PC-3 (cell line): ENCODE measurements at regions not wholly inside any gene's neighbourhood (a gene's known extent, or its start where the extent isn't known, plus 50 kb on each side); places are given as distances from the start of the nearest gene placed in this dataset.

Experiments
- ATAC-seq: fragments of 200-7000 bp; cut with Tn5 transposase; 2 replicates; pipeline ENCODE4 v1.9.1; 2020; ENCODE audit warnings: mild to moderate bottlenecking, moderate library complexity
- BruUV-seq: library from RNA; stranded (reverse); fragments of 400-500 nt; replicated peaks from 2 replicates; lab custom pipeline; 2021; lab: Mats Ljungman, UMichigan
- CTCF ChIA-PET: fragments of 300-600 bp; sonication (Branson Sonifier 250); formaldehyde crosslinking; loops from one replicate; lab custom pipeline; 2022; ENCODE audit warnings: antibody characterized with exemption; lab: Charles Lee
- POLR2A ChIA-PET: fragments of 300-600 bp; sonication (Branson Sonifier 250); formaldehyde crosslinking; loops from one replicate; lab custom pipeline; 2022; ENCODE audit warnings: antibody characterized with exemption; ENCODE audit not compliant: unreplicated experiment; lab: Charles Lee
- DNase-seq: peaks from one replicate; pipeline ENCODE4 v3.0.0-alpha.2; 2015
- H2AFZ ChIP-seq: fragments of 300-600 bp; sonication (generic); 2 replicates; pipeline ENCODE4 v1.6.0; 2016; ENCODE audit warnings: antibody characterized with exemption, low read length
- H3F3A ChIP-seq: fragments of 300-600 bp; sonication (generic); one replicate; pipeline ENCODE4 v1.6.0; 2017; ENCODE audit warnings: antibody characterized with exemption, low read length, control low read depth, mild to moderate bottlenecking; ENCODE audit not compliant: unreplicated experiment
- H3K27ac ChIP-seq: fragments of 300-600 bp; sonication (generic); 2 replicates; pipeline ENCODE4 v1.5.1; 2016; ENCODE audit warnings: mild to moderate bottlenecking, low read length
- H3K27me3 ChIP-seq: fragments of 300-600 bp; sonication (generic); 2 replicates; pipeline ENCODE4 v1.6.1; 2016; ENCODE audit warnings: low read length, mixed read lengths
- H3K36me3 ChIP-seq: fragments of 300-600 bp; sonication (generic); 2 replicates; pipeline ENCODE4 v1.6.1; 2016; ENCODE audit warnings: low read depth, mixed run types, low read length, mixed read lengths
- H3K4me1 ChIP-seq: fragments of 300-600 bp; sonication (generic); 2 replicates; pipeline ENCODE4 v1.5.1; 2016; ENCODE audit warnings: low read length; ENCODE audit not compliant: insufficient read depth
- H3K4me2 ChIP-seq: fragments of 300-600 bp; sonication (generic); 2 replicates; pipeline ENCODE4 v1.6.0; 2016; ENCODE audit warnings: low read length
- H3K4me3 ChIP-seq: fragments of 300-600 bp; sonication (generic); 2 replicates; pipeline ENCODE4 v1.5.1; 2016; ENCODE audit warnings: mild to moderate bottlenecking, low read length, mixed read lengths
- H3K79me2 ChIP-seq: fragments of 300-600 bp; sonication (generic); 2 replicates; pipeline ENCODE4 v1.6.1; 2017; ENCODE audit warnings: low read length, mixed read lengths
- H3K9ac ChIP-seq: fragments of 300-600 bp; sonication (generic); 2 replicates; pipeline ENCODE4 v1.6.0; 2016; ENCODE audit warnings: mild to moderate bottlenecking, low read length
- H3K9me2 ChIP-seq: fragments of 300-600 bp; sonication (generic); replicated peaks from 2 replicates; pipeline ENCODE4 v1.6.1; 2016; ENCODE audit warnings: mixed run types, low read length, mixed read lengths
- H3K9me3 ChIP-seq: fragments of 300-600 bp; sonication (generic); 2 replicates; pipeline ENCODE4 v1.6.1; 2016; ENCODE audit warnings: low read length, mixed read lengths
- H4K20me1 ChIP-seq: fragments of 300-600 bp; sonication (generic); 2 replicates; pipeline ENCODE4 v1.6.1; 2016; ENCODE audit warnings: low read length, mixed read lengths
- CTCF ChIP-seq: fragments of 300-600 bp; sonication (generic); conservative IDR thresholded peaks from 2 replicates; pipeline ENCODE4 v1.5.1; 2017; ENCODE audit warnings: antibody characterized with exemption, low read depth, mild to moderate bottlenecking, low read length
- EZH2 ChIP-seq: fragments of 300-600 bp; sonication (generic); IDR thresholded peaks from one replicate; pipeline ENCODE4 v1.6.1; 2017; ENCODE audit warnings: antibody characterized with exemption, mild to moderate bottlenecking, low read length; ENCODE audit not compliant: unreplicated experiment
- EZH2phosphoT487 ChIP-seq: fragments of 300-600 bp; sonication (generic); IDR thresholded peaks from 2 replicates; pipeline ENCODE4 v1.6.1; 2018; ENCODE audit warnings: mild to moderate bottlenecking, antibody characterized with exemption, low read length, borderline replicate concordance
- intact Hi-C: fragments of 100-400 bp; cut with micrococcal nuclease; formaldehyde crosslinking; loops from 2 replicates; pipeline ENCODE4 v1.9.0; 2023

- ChIA-PET POLR2A (interaction anchor here (0.7 kb wide), 1 partner anchor 144 kb away, joined by 4 read pairs; no protein-coding TSS in a partner anchor), CTCF (no interaction called here)
- Histone ChIP-seq H3K79me2 (no peaks in the 10 kb centered on the region), H3K27me3 (no peaks in the 10 kb centered on the region), H3K9ac (no peak overlapping the region), H3K4me2 (no peak overlapping the region), H3K27ac (no peak overlapping the region), H3K4me1 (no peaks in the 10 kb centered on the region), H3K9me3 (no peaks in the 10 kb centered on the region), H3K9me2 (no peaks in the 10 kb centered on the region), H3F3A (no peaks in the 10 kb centered on the region), H3K4me3 (no peak overlapping the region), H2AFZ (no peak overlapping the region), H4K20me1 (no peaks in the 10 kb centered on the region), H3K36me3 (no peaks in the 10 kb centered on the region)
- intact Hi-C loops: loop anchor here (5.0 kb wide), 1 partner anchor 62 kb away; no protein-coding TSS in a partner anchor
- DNase-seq (no peak), ATAC-seq (no peak)
- TF ChIP-seq CTCF: no peak
- no peak for TF ChIP-seq EZH2phosphoT487
- TF ChIP-seq EZH2: no peak
- BruUV-seq: no TSS peak
Measured at GRCh38 chr11:37465221-37465620, 867.2 kb upstream of the RAG2 start.

- ChIA-PET CTCF (no interaction called here), POLR2A (no interaction called here)
- Histone ChIP-seq H3K4me1 (peaks cover 6% of the 10 kb centered on the region; the same call in 1 of the 2 replicates), H3K36me3 (no peaks in the 10 kb centered on the region), H2AFZ (no peak overlapping the region), H3K4me3 (no peak overlapping the region), H3K9me3 (no peaks in the 10 kb centered on the region), H3K9ac (no peak overlapping the region), H4K20me1 (no peaks in the 10 kb centered on the region), H3K9me2 (0 out of 2 replicates have a peak, but pooled peaks cover 4% of the 10 kb centered on the region), H3F3A (no peaks in the 10 kb centered on the region), H3K27me3 (no peaks in the 10 kb centered on the region), H3K79me2 (no peaks in the 10 kb centered on the region), H3K4me2 (no peak overlapping the region), H3K27ac (no peak overlapping the region)
- peak; percentile 59 for DNase-seq
- ATAC-seq: peak; percentile 38; the same call in 1 of the 2 replicates
- intact Hi-C loops: loop anchor here (10.0 kb wide), 1 partner anchor 45 kb away; no protein-coding TSS in a partner anchor
- TF ChIP-seq CTCF: no peak
- no peak for TF ChIP-seq EZH2
- no peak for TF ChIP-seq EZH2phosphoT487
- no TSS peak for BruUV-seq
Measured at GRCh38 chr11:37459456-37459855, 861.4 kb upstream of the RAG2 start.

- Histone ChIP-seq H3F3A (no peaks in the 10 kb centered on the region), H3K4me1 (peaks cover 13% of the 10 kb centered on the region), H2AFZ (no peak overlapping the region), H4K20me1 (no peaks in the 10 kb centered on the region), H3K27me3 (no peaks in the 10 kb centered on the region), H3K9me2 (0 out of 2 replicates have a peak, but pooled peaks cover 4% of the 10 kb centered on the region), H3K27ac (no peak overlapping the region), H3K9ac (no peak overlapping the region), H3K36me3 (no peaks in the 10 kb centered on the region), H3K9me3 (no peaks in the 10 kb centered on the region), H3K4me2 (no peak overlapping the region), H3K4me3 (no peak overlapping the region), H3K79me2 (no peaks in the 10 kb centered on the region)
- ChIA-PET POLR2A (no interaction called here), CTCF (no interaction called here)
- ATAC-seq (no peak), DNase-seq (no peak)
- TF ChIP-seq CTCF (no peak), EZH2 (no peak), EZH2phosphoT487 (no peak)
- intact Hi-C loops: loop anchor here (10.0 kb wide), 1 partner anchor 48 kb away; no protein-coding TSS in a partner anchor
- BruUV-seq: no TSS peak
Measured at GRCh38 chr11:37456746-37457145, 858.7 kb upstream of the RAG2 start.
